H9 (cell line): ENCODE measurements at regions not wholly inside any gene's neighbourhood (a gene's known extent, or its start where the extent isn't known, plus 50 kb on each side); places are given as distances from the start of the nearest gene placed in this dataset.

Experiments used
- DNase-seq: peaks from one replicate; pipeline ENCODE4 v3.0.0-alpha.2; 2017
- H2AFZ ChIP-seq: one replicate; pipeline ENCODE4 v1.6.1; 2013; ENCODE audit warnings: mild to moderate bottlenecking, low read length, control low read depth, moderate library complexity
- H2AK5ac ChIP-seq: 2 replicates; pipeline ENCODE4 v1.6.1; 2013; ENCODE audit warnings: low read length, control low read depth, mixed read lengths; ENCODE audit not compliant: insufficient read length
- H2BK120ac ChIP-seq: one replicate; pipeline ENCODE4 v1.6.1; 2013; ENCODE audit warnings: low read depth, mild to moderate bottlenecking, low read length, control low read depth, inconsistent platforms; ENCODE audit not compliant: poor library complexity, severe bottlenecking
- H2BK12ac ChIP-seq: 2 replicates; pipeline ENCODE4 v1.6.1; 2013; ENCODE audit warnings: low read length, control low read depth, mixed read lengths, low read depth; ENCODE audit not compliant: insufficient read length
- H2BK15ac ChIP-seq: 2 replicates; pipeline ENCODE4 v1.6.1; 2013; ENCODE audit warnings: low read depth, low read length, control low read depth
- H2BK20ac ChIP-seq: one replicate; pipeline ENCODE4 v1.6.1; 2013; ENCODE audit warnings: low read depth, mild to moderate bottlenecking, low read length, control low read depth, inconsistent platforms; ENCODE audit not compliant: poor library complexity, severe bottlenecking
- H2BK5ac ChIP-seq: 2 replicates; pipeline ENCODE4 v1.6.1; 2013; ENCODE audit warnings: low read length, control low read depth, mixed read lengths; ENCODE audit not compliant: insufficient read length
- H3K14ac ChIP-seq: 2 replicates; pipeline ENCODE4 v1.6.1; 2013; ENCODE audit warnings: low read length, control low read depth; ENCODE audit not compliant: insufficient read depth
- H3K18ac ChIP-seq: 2 replicates; pipeline ENCODE4 v1.6.1; 2013; ENCODE audit warnings: low read depth, mild to moderate bottlenecking, mixed read lengths, low read length, control low read depth; ENCODE audit not compliant: insufficient read length
- H3K23ac ChIP-seq: 2 replicates; pipeline ENCODE4 v1.6.1; 2013; ENCODE audit warnings: low read length, control low read depth, mixed read lengths, low read depth; ENCODE audit not compliant: insufficient read length
- H3K23me2 ChIP-seq: 2 replicates; pipeline ENCODE4 v1.6.1; 2013; ENCODE audit warnings: low read depth, mild to moderate bottlenecking, mixed read lengths, low read length, control low read depth; ENCODE audit not compliant: insufficient read length, poor library complexity, severe bottlenecking
- H3K27ac ChIP-seq: 2 replicates; pipeline ENCODE4 v1.5.1; 2013; ENCODE audit warnings: low read length, control low read depth, mixed read lengths, low read depth; ENCODE audit not compliant: insufficient read length
- H3K27me3 ChIP-seq: 2 replicates; pipeline ENCODE4 v1.6.1; 2013; ENCODE audit warnings: low read length, control low read depth, inconsistent platforms; ENCODE audit not compliant: insufficient read depth
- H3K4ac ChIP-seq: 2 replicates; pipeline ENCODE4 v1.6.1; 2013; ENCODE audit warnings: low read depth, mild to moderate bottlenecking, control low read depth, inconsistent platforms, low read length, moderate library complexity
- H3K4me1 ChIP-seq: 2 replicates; pipeline ENCODE4 v1.6.1; 2013; ENCODE audit warnings: low read length, control low read depth, inconsistent platforms; ENCODE audit not compliant: insufficient read depth
- H3K4me2 ChIP-seq: 2 replicates; pipeline ENCODE4 v1.6.1; 2013; ENCODE audit warnings: low read length, control low read depth, mixed read lengths; ENCODE audit not compliant: insufficient read length, insufficient read depth
- H3K56ac ChIP-seq: 2 replicates; pipeline ENCODE4 v1.6.1; 2013; ENCODE audit warnings: low read depth, mild to moderate bottlenecking, mixed read lengths, low read length, control low read depth; ENCODE audit not compliant: insufficient read length
- H3K79me1 ChIP-seq: 2 replicates; pipeline ENCODE4 v1.6.1; 2013; ENCODE audit warnings: low read depth, mild to moderate bottlenecking, moderate library complexity, low read length, control low read depth, inconsistent platforms; ENCODE audit not compliant: insufficient read depth, poor library complexity, severe bottlenecking
- H3K79me2 ChIP-seq: 2 replicates; pipeline ENCODE4 v1.6.1; 2013; ENCODE audit warnings: low read length, control low read depth, inconsistent platforms; ENCODE audit not compliant: insufficient read depth
- H3K9ac ChIP-seq: 2 replicates; pipeline ENCODE4 v1.6.1; 2013; ENCODE audit warnings: low read length, control low read depth, mixed read lengths; ENCODE audit not compliant: insufficient read length; ENCODE audit errors: extremely low read depth
- H3K9me3 ChIP-seq: one replicate; pipeline ENCODE4 v1.6.1; 2013; ENCODE audit warnings: low read depth, low read length, inconsistent platforms; ENCODE audit not compliant: control insufficient read depth
- H3T11ph ChIP-seq: one replicate; pipeline ENCODE4 v1.6.1; 2013; ENCODE audit warnings: mild to moderate bottlenecking, low read length, control low read depth, inconsistent platforms
- H4K20me1 ChIP-seq: one replicate; pipeline ENCODE4 v1.6.1; 2013; ENCODE audit not compliant: control insufficient read depth, insufficient read length, insufficient read depth
- H4K5ac ChIP-seq: 2 replicates; pipeline ENCODE4 v1.6.1; 2013; ENCODE audit warnings: low read depth, mild to moderate bottlenecking, mixed read lengths, low read length, control low read depth; ENCODE audit not compliant: insufficient read length
- H4K8ac ChIP-seq: replicated peaks from 2 replicates; pipeline ENCODE4 v1.6.1; 2013; ENCODE audit warnings: low read length, control low read depth, mixed read lengths, low read depth; ENCODE audit not compliant: insufficient read length
- H4K91ac ChIP-seq: 2 replicates; pipeline ENCODE4 v1.6.1; 2013; ENCODE audit warnings: low read depth, mild to moderate bottlenecking, moderate library complexity, mixed read lengths, low read length, control low read depth; ENCODE audit not compliant: insufficient read length
- H3K27ac Mint-ChIP-seq, 3 experiments: 2 replicates in 2 of 3; 3 replicates in 1 of 3; pipeline ENCODE4 v1.8.0; 2020 to 2021; ENCODE audit warnings: mixed read lengths in 3 of 3, mild to moderate bottlenecking in 1 of 3, moderate library complexity in 1 of 3
- H3K27me3 Mint-ChIP-seq: 2 replicates; pipeline ENCODE4 v1.8.0; 2021; ENCODE audit warnings: low read depth, mild to moderate bottlenecking, moderate library complexity, mixed read lengths
- H3K36me3 Mint-ChIP-seq, 3 experiments: 2 replicates in 2 of 3; 3 replicates in 1 of 3; pipeline ENCODE4 v1.8.0; 2020 to 2021; ENCODE audit warnings: low read depth in 3 of 3, mixed read lengths in 3 of 3; ENCODE audit not compliant: insufficient read depth in 1 of 3
- H3K4me1 Mint-ChIP-seq, 2 experiments: 2 replicates each; pipeline ENCODE4 v1.8.0; 2020; ENCODE audit warnings: mixed read lengths in 2 of 2
- H3K4me3 Mint-ChIP-seq, 2 experiments: 2 replicates in 1 of 2; 3 replicates in 1 of 2; pipeline ENCODE4 v1.8.0; 2020 to 2021; ENCODE audit warnings: mild to moderate bottlenecking in 2 of 2, mixed read lengths in 2 of 2, moderate library complexity in 1 of 2
- H3K9me3 Mint-ChIP-seq, 2 experiments: 2 replicates in 1 of 2; 3 replicates in 1 of 2; pipeline ENCODE4 v1.8.0; 2020; ENCODE audit warnings: mild to moderate bottlenecking in 2 of 2, mixed read lengths in 2 of 2, moderate library complexity in 1 of 2
- CTCF ChIP-seq: fragments of 200-600 bp; sonication (generic); conservative IDR thresholded peaks from 3 replicates; pipeline ENCODE4 v1.8.0; 2021; ENCODE audit warnings: antibody characterized with exemption, mild to moderate bottlenecking
- WGBS: extraction: QIAGEN DNeasy Blood & Tissue Kit; methylation state at CpG from one replicate; pipeline ENCODE4 v1.1.7; 2013; ENCODE audit warnings: missing lambda C conversion rate, low lambda C conversion rate, mixed read lengths; ENCODE audit not compliant: insufficient read length; ENCODE audit errors: extremely low coverage; 5-methylcytosine and 5-hydroxymethylcytosine counted together

DNA sequence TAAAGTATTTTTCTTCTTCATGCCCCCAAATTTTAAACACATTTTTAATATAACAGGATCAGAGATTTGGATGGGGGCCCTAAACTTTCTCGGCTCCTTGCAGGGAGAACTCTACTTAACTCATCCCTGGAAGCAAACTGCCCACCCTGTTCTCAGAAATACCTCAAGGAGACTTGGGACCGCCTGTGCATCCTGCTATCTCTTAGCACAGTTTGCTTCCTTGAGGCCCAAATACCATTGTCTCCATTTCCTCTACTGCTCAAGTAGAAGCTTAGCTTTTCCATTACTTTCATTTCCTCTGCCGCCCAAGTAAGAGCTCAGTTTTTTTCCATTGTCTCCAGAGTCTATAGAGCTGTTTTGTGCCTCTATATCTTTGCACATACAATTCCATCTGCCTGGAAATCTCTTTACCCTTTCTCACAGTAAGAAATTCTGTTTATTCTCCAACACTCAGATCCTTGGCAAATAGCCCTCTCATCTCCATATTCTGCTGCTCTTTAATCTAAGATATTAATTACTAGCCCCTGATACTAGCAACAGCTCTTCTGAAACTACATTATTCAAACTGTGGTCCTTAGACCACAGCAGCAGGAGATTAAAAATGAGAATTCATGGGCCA is 137.8 kb downstream of the CEMIP2 start:
- H3K27ac Mint-ChIP-seq: no peak overlapping the region
- WGBS: no CpG with 5 or more reads among the region's 3 CpGs
- H3K4me1 ChIP-seq: no peaks in the 10 kb centered on the region; the same call in 1 of the 2 replicates
- H3K23me2 ChIP-seq: no peaks in the 10 kb centered on the region
- no peak overlapping the region for H2BK12ac ChIP-seq
- H3K36me3 Mint-ChIP-seq: no peaks in the 10 kb centered on the region
- no peak overlapping the region for H2BK5ac ChIP-seq
- no peaks in the 10 kb centered on the region for H3K9me3 ChIP-seq
- H3K18ac ChIP-seq: no peak overlapping the region
- H2BK20ac ChIP-seq: no peak overlapping the region
- no peak overlapping the region for H3K9ac ChIP-seq
- no peak for TF ChIP-seq CTCF
- H4K91ac ChIP-seq: no peak overlapping the region
- H3K27ac ChIP-seq: no peak overlapping the region
- no peak overlapping the region for H3K4me2 ChIP-seq
- no peak overlapping the region for H4K8ac ChIP-seq
- H2AK5ac ChIP-seq: no peak overlapping the region
- no peaks in the 10 kb centered on the region for H3K9me3 Mint-ChIP-seq
- no peak overlapping the region for H3K23ac ChIP-seq
- no peak overlapping the region for H2BK15ac ChIP-seq
- no peak overlapping the region for H2BK120ac ChIP-seq
- no peak overlapping the region for H3T11ph ChIP-seq
- H3K79me1 ChIP-seq: no peaks in the 10 kb centered on the region
- no peaks in the 10 kb centered on the region for H3K79me2 ChIP-seq
- no peaks in the 10 kb centered on the region for H4K20me1 ChIP-seq
- H3K14ac ChIP-seq: no peak overlapping the region
- peaks cover 8 to 9% of the 10 kb centered on the region in 2 experiments for H3K4me1 Mint-ChIP-seq
- no peaks in the 10 kb centered on the region for H3K27me3 ChIP-seq
- H4K5ac ChIP-seq: no peak overlapping the region
- H3K4me3 Mint-ChIP-seq: no peak overlapping the region
- H3K4ac ChIP-seq: no peak overlapping the region
- no peak overlapping the region for H2AFZ ChIP-seq
- no peaks in the 10 kb centered on the region; the same call in 1 of the 2 replicates for H3K27me3 Mint-ChIP-seq
- DNase-seq: no peak
- no peak overlapping the region for H3K56ac ChIP-seq
